B cell (primary cell): ENCODE measurements at regions not wholly inside any gene's neighbourhood (a gene's known extent, or its start where the extent isn't known, plus 50 kb on each side); places are given as distances from the start of the nearest gene placed in this dataset.

ENCODE experiments used
- ATAC-seq: fragments of 200-7000 bp; cut with Tn5 transposase; one replicate; pipeline ENCODE4 v1.10.0; 2021; ENCODE audit warnings: low read depth, mild to moderate bottlenecking, moderate number of reproducible peaks, moderate library complexity
- CTCF ChIA-PET: fragments of 350-600 bp; sonication (Branson Sonifier 250); formaldehyde crosslinking; loops from one replicate; lab custom pipeline; 2021; ENCODE audit warnings: antibody characterized with exemption, inconsistent platforms; lab: Charles Lee
- POLR2A ChIA-PET: fragments of 350-600 bp; sonication (Branson Sonifier 250); formaldehyde crosslinking; loops from one replicate; lab custom pipeline; 2021; ENCODE audit warnings: antibody characterized with exemption; lab: Charles Lee
- DNase-seq: peaks from one replicate; pipeline ENCODE4 v3.0.0; 2013
- H2AFZ ChIP-seq: 2 replicates; pipeline ENCODE4 v1.6.1; 2012; ENCODE audit warnings: mild to moderate bottlenecking, low read depth, low read length; ENCODE audit not compliant: insufficient read depth, poor library complexity, severe bottlenecking
- H3K27ac ChIP-seq, 2 donors: 1 replicate in 1 of 2; 2 replicates in 1 of 2; pipeline ENCODE4 v1.5.1; 2012 to 2013; ENCODE audit warnings: low read length in 2 of 2, mild to moderate bottlenecking in 2 of 2, moderate library complexity in 1 of 2
- H3K27me3 ChIP-seq, 4 experiments: fragments of 200-600 bp in 1 of 4; sonication (generic) in 1 of 4; replicated peaks in 1 of 4; 1 replicate in 2 of 4; 2 replicates in 2 of 4; pipeline versions ENCODE4 v1.6.1 to v1.7.0; 2013 to 2016; ENCODE audit warnings: low read length in 3 of 4, mild to moderate bottlenecking in 2 of 4, mixed read lengths in 1 of 4, moderate library complexity in 1 of 4; ENCODE audit not compliant: insufficient read depth in 4 of 4, control insufficient read depth in 3 of 4; ENCODE audit errors: control extremely low read depth in 1 of 4
- H3K36me3 ChIP-seq, 2 experiments: replicated peaks in 1 of 2; 1 replicate in 1 of 2; 2 replicates in 1 of 2; pipeline versions ENCODE4 v1.6.1 to v1.7.1; 2013; ENCODE audit warnings: low read length in 1 of 2; ENCODE audit not compliant: insufficient read depth in 2 of 2, control insufficient read depth in 1 of 2; ENCODE audit errors: control extremely low read depth in 1 of 2, extremely low read depth in 1 of 2
- H3K4me1 ChIP-seq, 2 donors: fragments of 200-600 bp in 1 of 2; sonication (generic) in 1 of 2; 1 replicate in 1 of 2; 2 replicates in 1 of 2; pipeline versions ENCODE4 v1.5.1 to v1.6.1; 2013 to 2017; ENCODE audit warnings: low read length in 2 of 2; ENCODE audit not compliant: control insufficient read depth in 2 of 2, insufficient read depth in 2 of 2
- H3K4me2 ChIP-seq: replicated peaks from 2 replicates; pipeline ENCODE3; 2012; ENCODE audit warnings: mild to moderate bottlenecking, low read depth, low read length; ENCODE audit not compliant: poor library complexity, severe bottlenecking
- H3K4me3 ChIP-seq, 5 experiments: fragments of 200-600 bp in 1 of 5; sonication (generic) in 1 of 5; 1 replicate in 3 of 5; 2 replicates in 2 of 5; pipeline versions ENCODE4 v1.5.1 to v1.7.0; 2011 to 2016; ENCODE audit warnings: low read length in 4 of 5, mild to moderate bottlenecking in 4 of 5, low read depth in 2 of 5, control low read depth in 1 of 5, moderate library complexity in 1 of 5; ENCODE audit not compliant: insufficient read depth in 1 of 5; ENCODE audit errors: control extremely low read depth in 1 of 5, extremely low read depth in 1 of 5
- H3K79me2 ChIP-seq: fragments of 200-600 bp; sonication (generic); one replicate; pipeline ENCODE4 v1.6.0; 2016; ENCODE audit warnings: low read length; ENCODE audit not compliant: control insufficient read depth, insufficient read depth
- H3K9ac ChIP-seq: fragments of 200-600 bp; sonication (generic); 2 replicates; pipeline ENCODE4 v1.6.1; 2017; ENCODE audit warnings: mild to moderate bottlenecking, low read length, moderate library complexity
- H3K9me3 ChIP-seq, 3 donors: one replicate each; pipeline versions ENCODE4 v1.6.1 to v1.7.1; 2013; ENCODE audit warnings: low read length in 2 of 3; ENCODE audit not compliant: control insufficient read depth in 2 of 3, insufficient read depth in 1 of 3; ENCODE audit errors: control extremely low read depth in 1 of 3
- H4K20me1 ChIP-seq: 2 replicates; pipeline ENCODE4 v1.6.0; 2012; ENCODE audit warnings: mild to moderate bottlenecking, low read length; ENCODE audit not compliant: insufficient read depth, control insufficient read depth, poor library complexity, severe bottlenecking
- H3K27ac Mint-ChIP-seq: one replicate; pipeline ENCODE4 v1.8.0; 2021; ENCODE audit warnings: mixed read lengths
- H3K27me3 Mint-ChIP-seq: one replicate; pipeline ENCODE4 v1.8.0; 2021; ENCODE audit warnings: mixed read lengths
- H3K4me1 Mint-ChIP-seq: one replicate; pipeline ENCODE4 v1.8.0; 2021; ENCODE audit warnings: mixed read lengths
- H3K4me3 Mint-ChIP-seq: one replicate; pipeline ENCODE4 v1.8.0; 2021; ENCODE audit warnings: mixed read lengths
- H3K9me3 Mint-ChIP-seq: one replicate; pipeline ENCODE4 v1.8.0; 2022; ENCODE audit warnings: mixed read lengths; ENCODE audit not compliant: insufficient read depth
- CTCF ChIP-seq: fragments of 200-600 bp; IDR thresholded peaks from one replicate; pipeline ENCODE4 v1.8.0; 2022; ENCODE audit warnings: antibody characterized with exemption, mild to moderate bottlenecking
- EZH2 ChIP-seq: IDR thresholded peaks from 2 replicates; pipeline ENCODE4 v1.6.1; 2012; ENCODE audit warnings: borderline replicate concordance, low read depth, mild to moderate bottlenecking, moderate library complexity, low read length; ENCODE audit not compliant: insufficient read depth, poor library complexity, severe bottlenecking
- WGBS: methylation state at CpG from one replicate; pipeline ENCODE4 v1.1.5; 2013; ENCODE audit warnings: missing lambda C conversion rate; ENCODE audit not compliant: insufficient coverage; 5-methylcytosine and 5-hydroxymethylcytosine counted together
- intact Hi-C: fragments of 100-400 bp; cut with micrococcal nuclease; formaldehyde crosslinking; loops from one replicate; pipeline ENCODE4 v1.10.0; 2022

DNA sequence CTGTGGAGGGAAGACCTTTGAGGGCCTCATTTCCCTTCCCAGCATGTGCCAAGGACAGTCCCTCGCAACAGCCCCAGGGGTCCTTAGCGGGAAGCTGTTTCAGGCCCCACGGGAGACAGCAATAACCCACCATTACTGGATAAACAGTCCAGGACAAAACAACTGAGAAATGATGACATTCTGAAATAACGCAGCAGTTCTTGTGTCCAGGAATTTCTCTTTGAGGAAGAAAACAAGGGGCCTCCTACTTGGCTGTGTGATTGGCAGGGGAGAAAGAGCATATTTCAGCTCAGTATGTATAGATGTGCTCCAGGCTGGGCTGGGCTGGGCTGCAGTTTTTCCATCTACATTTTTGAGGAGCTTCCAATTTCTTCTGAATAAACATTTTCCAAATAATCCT, 82.2 kb upstream of the THBS1 start:
- Mint-ChIP-seq H3K4me3 (no peak overlapping the region), H3K27me3 (peaks cover 11% of the 10 kb centered on the region), H3K9me3 (no peaks in the 10 kb centered on the region), H3K4me1 (no peaks in the 10 kb centered on the region), H3K27ac (no peak overlapping the region)
- intact Hi-C loops: no loop called here
- WGBS: 100% methylated on average over 1 of the region's 4 CpGs
- no peak for ATAC-seq
- Histone ChIP-seq H3K4me1 (no peaks in the 10 kb centered on the region), H3K36me3 (no peaks in the 10 kb centered on the region), H2AFZ (no peak overlapping the region), H3K27me3 (no peaks in the 10 kb centered on the region), H3K27ac (no peak overlapping the region), H3K4me2 (no peak overlapping the region), H3K4me3 (no peak overlapping the region), H3K9ac (no peak overlapping the region), H3K9me3 (peaks cover 0 to 3% (median 0%) of the 10 kb centered on the region in 3 donors), H4K20me1 (no peaks in the 10 kb centered on the region), H3K79me2 (no peaks in the 10 kb centered on the region)
- TF ChIP-seq CTCF: no peak
- no peak for TF ChIP-seq EZH2
- DNase-seq: no peak
- POLR2A ChIA-PET: no interaction called here
- CTCF ChIA-PET: no interaction called here

GRCh38 chr15:39499042-39499441, 81.8 kb upstream of the THBS1 start:
- POLR2A ChIA-PET: no interaction called here
- WGBS: no CpG with 5 or more reads among the region's 1 CpG
- H3K27me3 Mint-ChIP-seq: peaks cover 11% of the 10 kb centered on the region
- Histone ChIP-seq H3K9ac (no peak overlapping the region), H3K36me3 (no peaks in the 10 kb centered on the region), H2AFZ (no peak overlapping the region), H3K79me2 (no peaks in the 10 kb centered on the region), H3K4me2 (no peak overlapping the region), H3K4me1 (no peaks in the 10 kb centered on the region), H3K27ac (no peak overlapping the region), H3K4me3 (no peak overlapping the region), H4K20me1 (no peaks in the 10 kb centered on the region), H3K9me3 (peaks cover 0 to 3% (median 0%) of the 10 kb centered on the region in 3 donors), H3K27me3 (no peaks in the 10 kb centered on the region)
- no peaks in the 10 kb centered on the region for H3K9me3 Mint-ChIP-seq
- H3K4me3 Mint-ChIP-seq: no peak overlapping the region
- CTCF ChIA-PET: no interaction called here
- ATAC-seq (no peak), DNase-seq (no peak)
- H3K27ac Mint-ChIP-seq: no peak overlapping the region
- TF ChIP-seq CTCF: no peak
- TF ChIP-seq EZH2: no peak
- H3K4me1 Mint-ChIP-seq: no peaks in the 10 kb centered on the region
- intact Hi-C loops: no loop called here
